Right renal pelvis (tissue), 4 donors: ENCODE measurements at regions not wholly inside any gene's neighbourhood (a gene's known extent, or its start where the extent isn't known, plus 50 kb on each side); places are given as distances from the start of the nearest gene placed in this dataset.
A peak's percentile ranks its signal among the peaks of the same experiment; 100 is the strongest.

Source experiments
- DNase-seq, 4 donors: peaks; one replicate each; pipeline ENCODE4 v3.0.0-alpha.2; 2013; ENCODE audit warnings: low read depth in 4 of 4, low spot score in 3 of 4, missing footprints in 1 of 4

DNA sequence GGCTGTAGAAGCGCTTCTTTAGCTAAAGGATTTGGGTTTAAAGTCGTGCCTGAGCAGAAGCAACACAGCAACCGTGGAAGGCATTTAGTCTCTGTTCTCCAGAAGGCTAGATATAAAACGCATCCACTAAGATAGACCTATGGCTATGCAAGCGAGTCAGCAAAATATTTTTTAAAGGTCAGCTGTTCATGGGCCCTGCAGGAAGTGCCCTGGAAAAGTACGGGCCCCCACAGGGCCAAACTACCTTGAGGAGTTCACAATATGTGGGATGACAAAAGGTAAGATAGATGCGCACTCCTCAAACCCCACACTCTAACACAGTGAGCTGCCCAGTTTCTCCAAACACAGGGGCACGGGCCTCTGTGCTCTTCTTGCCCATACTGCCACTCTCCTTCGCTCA is 261.6 kb downstream of the VPS13C start:
- no peak for DNase-seq

DNA sequence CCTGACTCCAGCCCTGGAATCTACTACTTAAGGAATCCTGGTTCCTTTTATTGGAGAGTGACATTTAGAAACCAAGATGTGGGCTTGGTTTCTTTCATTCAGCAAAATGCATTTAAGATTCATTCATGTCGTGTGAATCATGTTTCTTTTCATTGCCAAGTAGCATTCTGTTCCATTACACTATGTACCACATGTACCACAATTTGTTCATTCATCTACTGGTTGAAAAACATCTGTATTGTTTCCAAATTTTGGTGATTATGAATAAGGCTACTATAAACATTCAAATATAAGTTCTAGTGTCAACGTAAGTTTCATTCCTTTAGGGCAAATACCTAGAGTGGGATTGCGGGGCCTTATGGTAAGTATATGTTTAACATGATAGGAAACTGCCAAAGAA is 264.2 kb downstream of the VPS13C start:
- no peak for DNase-seq

DNA sequence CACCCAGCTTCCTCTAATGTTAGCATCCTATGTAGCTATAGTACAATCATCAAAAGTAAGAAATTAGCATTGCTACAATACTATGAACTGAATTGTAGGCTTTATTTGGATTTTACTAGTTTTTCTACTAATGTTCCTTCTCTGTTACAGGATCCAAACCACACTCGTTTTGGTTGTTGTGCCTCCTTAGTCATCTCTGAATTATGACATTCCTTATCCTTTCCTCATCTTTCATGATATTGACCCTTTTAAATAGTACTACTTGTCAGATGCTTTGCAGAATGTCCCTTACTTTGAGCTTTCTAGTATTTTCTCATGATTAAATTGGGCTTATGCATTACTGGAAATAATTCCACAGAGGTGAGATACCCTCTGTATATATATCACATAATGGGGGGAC is 265.4 kb downstream of the VPS13C start:
- DNase-seq = no peak

DNA sequence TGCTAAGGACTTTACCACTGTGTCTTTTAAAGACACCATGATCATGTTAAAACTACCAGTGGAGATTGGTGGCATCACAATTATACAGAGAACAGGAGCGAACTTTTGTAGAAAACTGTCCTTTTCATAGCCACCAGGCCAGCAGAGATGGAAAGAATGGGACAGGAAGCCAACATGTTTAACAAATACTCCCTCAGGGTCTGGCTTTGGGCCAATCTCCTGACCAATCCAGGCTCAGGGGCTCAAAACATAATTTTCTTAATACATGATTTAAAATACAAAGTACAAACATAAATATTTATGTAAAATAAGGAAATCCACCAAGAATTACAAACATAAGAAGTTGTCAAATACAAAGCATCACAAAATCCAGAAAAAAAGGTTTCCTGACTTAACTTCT is 266.0 kb downstream of the VPS13C start:
- DNase-seq = no peak

DNA sequence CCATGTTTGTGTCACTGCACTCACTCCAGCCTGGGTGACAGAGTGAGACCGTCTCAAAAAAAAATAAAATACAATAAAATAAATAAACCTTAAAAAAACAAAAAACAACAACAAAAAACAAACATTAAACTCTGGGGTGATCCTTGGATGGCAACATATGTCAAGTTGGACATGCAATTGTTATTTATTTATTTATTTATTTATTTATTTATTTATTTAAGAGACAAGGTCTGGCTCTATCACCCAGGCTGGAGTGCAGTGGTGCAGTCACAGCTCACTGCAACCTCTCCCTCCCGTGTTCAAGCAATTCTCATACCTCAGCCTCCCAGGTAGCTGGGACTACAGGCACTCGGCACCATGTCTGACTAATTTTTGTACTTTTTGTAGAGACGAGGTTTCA is 275.5 kb downstream of the VPS13C start:
- DNase-seq = no peak

DNA sequence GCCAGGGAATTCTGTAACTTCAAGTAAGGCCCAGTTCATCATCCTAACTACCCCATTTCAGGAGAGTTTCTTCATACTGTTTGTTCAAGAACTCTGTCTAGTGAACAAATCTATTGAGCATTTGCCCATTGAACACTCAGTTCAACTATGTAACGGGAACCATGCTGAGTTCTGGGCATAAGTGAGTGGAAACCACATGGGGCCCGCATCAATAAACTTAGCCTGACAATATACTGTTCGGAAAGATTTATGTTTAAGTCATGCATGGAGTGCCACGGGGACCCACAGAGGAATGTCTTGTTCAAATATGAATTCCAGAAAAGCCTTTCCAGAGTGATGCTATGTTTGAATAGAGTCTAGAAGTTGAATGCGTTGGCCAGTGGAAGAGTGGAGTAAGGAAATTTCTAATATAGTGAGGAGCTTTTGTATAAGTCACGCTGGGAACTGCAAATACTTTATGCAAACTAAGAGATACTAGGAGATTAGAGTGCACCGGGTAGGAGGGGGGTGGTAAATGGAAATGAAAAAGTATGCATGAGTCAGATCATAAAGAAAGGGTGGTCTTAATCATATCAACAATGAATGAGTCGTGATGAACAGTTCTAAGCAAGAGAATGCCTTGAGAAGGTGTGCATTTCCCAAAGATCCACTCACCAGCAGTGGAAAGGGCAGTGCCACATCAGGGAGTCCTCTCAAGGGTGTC is 279.8 kb downstream of the VPS13C start:
- DNase-seq = no peak

DNA sequence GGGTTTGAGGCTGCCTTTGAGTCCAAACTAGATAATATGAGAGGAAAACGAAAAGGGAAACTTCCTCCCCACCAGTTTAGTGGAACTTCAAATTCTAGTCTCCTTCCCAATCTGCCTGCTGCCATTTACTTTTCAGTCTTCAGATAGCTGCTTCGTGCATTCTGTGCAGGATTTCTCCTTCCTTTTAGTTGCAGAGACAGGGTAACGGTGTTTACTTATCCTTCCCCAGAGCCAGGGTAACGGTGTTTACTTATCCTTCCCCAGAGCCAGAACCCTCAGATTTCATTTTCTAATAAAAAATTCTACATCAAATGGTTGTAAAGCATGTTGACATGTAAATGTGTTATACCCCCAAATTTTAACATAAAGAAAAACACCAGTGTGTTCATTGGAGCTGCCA is 282.6 kb downstream of the VPS13C start:
- DNase-seq = no peak

DNA sequence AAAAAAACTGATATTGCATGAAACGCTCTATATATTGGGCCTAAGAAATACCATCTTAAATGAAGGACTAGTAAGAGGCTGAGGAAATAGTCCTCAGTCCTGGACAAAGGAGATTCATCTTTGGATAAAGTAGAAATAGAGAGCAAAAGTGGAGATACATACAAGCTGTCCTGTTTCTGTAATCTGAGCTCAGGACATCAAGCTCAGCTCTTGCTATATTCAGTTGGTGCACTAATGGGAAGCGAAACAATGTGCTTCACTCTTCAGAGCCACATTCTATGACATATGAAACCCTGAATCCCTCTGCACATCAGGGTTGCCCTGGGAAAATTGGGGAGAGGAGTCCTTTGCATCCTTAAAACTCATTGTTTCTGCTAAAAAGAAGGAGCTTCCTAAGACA is 290.7 kb downstream of the VPS13C start:
- DNase-seq = no peak

DNA sequence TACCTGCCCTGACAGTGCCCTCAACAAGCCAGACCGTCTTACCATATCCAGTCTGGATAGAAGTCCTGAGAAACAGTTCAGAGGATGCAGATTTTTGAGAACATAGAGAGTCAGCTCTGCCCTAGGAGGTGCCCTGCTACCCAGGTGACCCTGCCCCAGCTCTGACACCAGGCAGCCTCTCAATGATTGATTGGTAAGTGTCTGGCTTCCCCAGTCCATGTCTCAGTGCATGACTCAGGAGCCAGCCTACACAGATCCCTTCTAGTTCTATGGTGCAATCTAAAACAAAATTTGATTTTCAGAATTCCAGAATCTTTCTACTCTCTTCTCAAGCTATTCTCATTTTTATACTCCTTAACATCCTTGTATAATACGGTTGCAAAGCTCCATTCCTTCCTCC is 292.1 kb downstream of the VPS13C start:
- no peak for DNase-seq

DNA sequence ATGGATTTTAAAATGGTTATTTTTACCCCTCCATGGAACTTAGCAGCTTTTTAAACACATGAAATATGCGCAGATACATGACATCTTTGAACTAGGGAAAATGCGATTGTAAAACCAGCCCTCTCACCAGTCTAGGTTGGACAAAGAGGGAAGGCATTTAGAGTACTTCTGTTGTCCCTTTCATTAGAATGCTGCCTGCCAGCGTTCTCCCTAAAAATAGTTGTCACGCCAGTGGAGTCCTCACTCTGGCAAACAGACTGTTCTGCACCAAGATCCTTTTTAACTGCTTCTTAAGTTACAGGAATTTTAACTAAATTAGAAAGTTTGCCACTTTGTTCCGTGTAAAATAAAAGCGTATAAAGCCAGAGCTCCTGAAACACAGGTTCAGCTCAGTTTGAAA is 295.3 kb downstream of the VPS13C start:
- no peak for DNase-seq

DNA sequence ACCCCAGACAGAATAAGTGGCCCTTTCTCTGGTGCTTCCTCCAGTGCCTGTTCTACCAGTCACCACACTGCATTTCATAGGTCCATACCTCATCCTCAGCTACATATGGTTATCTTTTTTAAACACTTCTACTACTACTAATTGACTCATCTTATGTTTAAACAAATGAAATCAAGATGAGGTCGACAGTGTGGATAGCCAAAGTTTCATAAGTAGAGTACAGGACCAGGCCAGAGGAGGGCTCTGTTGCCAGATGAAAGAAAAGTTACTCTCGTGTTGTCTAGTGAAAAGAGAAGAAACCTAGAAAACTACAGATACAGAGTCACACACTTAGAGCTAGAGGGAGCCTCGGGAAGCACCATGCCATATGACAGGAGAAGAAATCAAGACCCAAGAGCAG is 296.1 kb downstream of the VPS13C start:
- no peak for DNase-seq

DNA sequence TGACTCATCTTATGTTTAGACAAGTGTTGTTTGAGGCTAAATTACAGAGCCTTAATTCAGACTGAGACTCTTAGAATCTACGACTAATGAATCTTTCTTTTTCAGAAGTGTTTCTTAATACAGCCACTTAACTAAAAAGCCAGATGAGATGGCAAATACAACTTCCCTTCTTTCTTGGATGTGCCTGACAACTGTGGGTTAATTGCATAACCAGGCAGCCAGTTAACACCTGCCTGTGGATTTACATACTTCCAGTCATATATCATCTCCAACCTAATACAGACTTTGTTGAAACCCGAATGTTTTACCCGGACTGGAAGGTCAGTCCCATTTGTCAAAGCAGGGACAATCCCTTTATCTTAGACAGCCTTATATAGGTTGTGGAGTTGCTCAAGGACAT is 297.6 kb downstream of the VPS13C start:
- no peak for DNase-seq

DNA sequence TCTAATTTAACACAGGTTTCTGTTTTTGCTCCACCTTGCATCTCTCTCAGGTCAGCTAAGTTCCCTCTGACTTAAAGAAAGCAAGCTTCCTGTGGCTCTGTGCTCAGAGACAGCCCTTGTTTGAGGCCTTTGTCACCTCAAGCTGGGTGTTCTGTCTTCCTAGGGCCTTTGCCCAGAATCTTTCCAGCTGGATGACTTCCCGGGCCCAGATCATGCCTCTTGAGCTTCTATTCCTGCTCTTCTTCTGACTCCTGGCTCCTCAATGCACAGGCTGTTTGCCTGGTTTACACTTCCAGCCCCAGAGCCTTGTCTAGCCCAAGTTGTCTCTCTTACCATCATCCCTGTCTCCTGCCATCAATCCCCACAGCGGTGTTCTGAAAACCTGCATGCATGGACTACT is 300.6 kb downstream of the VPS13C start:
- no peak for DNase-seq

DNA sequence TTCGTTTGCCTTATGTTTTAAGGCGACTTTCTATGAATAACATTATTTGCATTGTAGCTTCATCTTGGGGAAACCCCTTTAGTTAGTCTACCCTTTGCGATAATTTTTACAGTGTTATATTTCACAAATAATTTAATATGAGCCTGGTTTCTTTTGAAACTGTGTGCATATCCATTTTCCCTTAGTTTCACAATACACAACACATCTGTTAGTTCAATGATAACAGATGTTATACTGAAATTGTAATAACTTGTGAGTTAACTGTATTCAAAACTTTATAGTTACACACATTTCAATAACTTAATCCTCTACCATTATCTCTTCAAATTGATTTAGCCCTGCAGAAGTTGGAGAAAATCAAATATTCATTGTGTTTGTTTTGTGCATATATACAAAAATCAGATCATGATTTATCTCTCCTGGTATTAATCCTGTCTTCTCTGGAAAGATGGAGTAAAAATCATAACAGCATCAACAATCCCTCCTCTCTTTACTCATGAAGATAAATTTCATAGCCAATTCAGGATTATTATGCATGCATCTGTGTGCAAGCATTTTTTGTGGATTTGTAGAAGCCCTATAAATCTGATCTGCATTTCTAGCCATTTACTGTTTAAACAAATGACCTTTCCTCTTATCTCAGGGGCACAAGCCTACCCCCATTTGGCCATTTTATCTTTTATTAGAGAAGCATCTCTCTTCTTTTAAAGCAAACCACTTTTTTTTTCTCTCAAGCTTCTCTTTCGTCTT is 304.0 kb downstream of the VPS13C start:
- DNase-seq = no peak

DNA sequence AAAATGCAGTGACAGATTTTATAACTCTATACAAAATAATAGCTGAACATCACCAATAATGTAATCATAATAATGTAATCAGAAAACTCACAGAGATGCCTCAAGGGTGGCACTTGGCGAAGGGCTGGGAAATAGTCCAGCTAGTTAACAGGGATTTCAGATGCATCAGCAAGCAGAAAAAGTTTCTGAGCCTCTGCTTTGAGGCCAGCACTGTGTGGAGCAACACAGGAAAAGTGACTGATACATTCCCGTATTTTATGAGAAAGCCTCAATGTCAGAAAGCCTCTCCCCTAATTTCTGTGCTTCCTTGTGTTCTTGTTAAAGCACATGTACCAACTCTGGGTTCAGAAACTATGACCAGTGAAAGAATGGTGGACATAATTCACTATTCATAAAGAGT is 304.8 kb downstream of the VPS13C start:
- no peak for DNase-seq

DNA sequence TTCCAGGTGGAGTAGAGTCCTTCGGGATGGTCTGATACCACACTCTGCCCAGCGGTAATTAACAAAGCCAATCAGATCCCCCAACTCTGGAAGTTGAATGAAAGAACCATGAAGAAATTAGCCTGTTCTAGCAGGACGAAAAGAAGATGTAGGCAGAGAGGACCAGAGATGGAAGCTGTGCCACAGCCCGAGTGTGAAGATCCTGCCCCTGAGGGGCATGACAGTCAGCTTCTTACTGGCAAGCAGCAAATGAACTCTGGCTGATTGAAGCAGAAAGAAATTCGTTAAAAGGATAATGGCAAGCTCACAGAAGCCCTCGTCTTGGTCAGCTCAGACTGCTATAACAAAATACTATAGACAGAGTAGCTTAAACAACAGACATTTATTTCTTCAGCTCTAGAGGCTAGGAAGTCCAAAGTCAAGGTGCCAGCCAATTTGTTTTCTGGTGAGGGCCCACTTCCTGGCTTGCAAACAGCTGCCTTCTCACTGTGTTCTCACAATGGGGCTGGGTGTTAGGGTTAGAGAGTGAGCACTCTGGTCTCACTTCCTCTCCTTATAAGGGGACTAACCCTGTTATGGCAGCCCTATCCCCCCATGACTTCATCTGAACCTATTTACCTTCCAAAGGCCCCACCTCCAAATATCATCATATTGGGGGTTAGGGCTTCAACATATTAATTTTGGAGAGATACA is 307.1 kb downstream of the VPS13C start:
- no peak for DNase-seq

DNA sequence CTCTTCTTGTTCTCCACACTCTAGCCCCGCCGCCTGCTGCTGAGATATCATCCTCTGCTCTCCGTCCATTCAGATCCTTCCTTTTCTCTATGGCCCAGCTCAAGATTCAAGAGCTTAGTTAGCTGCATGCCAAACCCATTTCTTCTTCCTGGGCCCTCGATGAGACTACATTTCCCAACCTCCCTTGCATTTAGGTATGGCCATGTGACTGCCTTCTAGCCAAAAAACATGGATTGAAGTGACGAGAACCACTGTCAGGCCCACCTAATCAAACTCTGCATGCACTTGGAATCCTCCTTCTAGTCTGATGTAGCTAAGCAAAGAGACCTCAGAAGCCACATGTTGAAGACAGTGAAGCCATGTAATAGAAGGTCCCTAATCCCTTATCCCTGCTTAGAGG is 308.2 kb downstream of the VPS13C start:
- no peak for DNase-seq

DNA sequence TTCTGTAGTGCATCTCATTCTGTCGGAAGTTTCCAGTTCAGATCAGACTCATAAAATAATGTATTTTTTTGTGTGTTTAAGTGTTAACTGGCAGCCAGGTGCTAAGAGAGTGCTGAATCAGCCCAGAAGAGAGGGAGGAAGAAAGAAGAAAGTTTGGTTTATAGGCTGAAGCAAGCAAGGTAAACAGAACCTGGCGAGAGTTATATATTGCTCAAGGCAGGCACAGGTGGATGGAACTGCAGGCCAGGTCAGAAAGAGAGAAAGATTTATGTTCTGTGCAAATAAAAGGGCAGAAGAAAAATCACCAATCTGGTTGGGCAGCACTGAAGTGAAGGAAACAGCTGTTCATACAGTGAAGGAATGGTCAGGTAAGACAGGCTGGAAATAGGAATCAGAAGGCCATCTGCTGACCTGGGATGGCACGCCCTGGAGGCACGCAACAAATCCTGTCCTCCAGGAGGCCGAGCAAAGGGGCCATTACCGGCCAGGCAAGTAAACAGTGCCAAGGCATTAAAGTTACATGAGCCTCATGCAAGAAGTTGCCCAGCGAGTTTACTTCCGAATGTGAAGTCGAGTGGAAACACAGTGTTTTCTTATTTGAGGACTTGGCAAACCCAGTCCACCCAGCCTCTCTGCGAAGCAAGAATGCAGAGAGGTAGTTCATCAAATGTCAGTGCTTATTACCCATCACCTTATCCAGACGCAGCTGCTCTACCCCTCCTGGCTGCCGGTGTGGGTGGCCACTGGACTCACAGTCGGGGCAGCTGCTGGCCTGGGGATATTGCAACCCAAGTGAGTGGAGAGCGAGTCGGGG is 309.8 kb downstream of the VPS13C start:
- DNase-seq = peak; percentile 5 to 41 (median 24)

DNA sequence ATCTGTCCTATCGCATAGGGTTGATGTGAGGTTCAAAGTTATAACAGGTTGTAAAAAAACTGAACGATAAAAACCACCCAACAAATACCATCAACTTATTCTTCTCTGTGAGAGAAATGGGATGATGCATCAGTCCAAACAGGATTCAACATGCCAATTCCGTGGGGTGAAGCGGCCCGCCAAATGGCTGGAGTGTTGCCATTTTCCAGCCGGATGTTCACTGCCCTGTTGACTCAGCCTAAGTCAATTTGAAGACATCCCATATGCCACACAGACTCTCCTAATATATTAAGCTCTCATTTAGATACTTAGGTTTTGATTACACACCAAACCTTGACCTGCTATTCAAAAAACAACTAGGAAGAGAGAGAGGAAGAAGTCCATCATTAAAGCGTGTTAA is 311.1 kb downstream of the VPS13C start:
- no peak for DNase-seq

DNA sequence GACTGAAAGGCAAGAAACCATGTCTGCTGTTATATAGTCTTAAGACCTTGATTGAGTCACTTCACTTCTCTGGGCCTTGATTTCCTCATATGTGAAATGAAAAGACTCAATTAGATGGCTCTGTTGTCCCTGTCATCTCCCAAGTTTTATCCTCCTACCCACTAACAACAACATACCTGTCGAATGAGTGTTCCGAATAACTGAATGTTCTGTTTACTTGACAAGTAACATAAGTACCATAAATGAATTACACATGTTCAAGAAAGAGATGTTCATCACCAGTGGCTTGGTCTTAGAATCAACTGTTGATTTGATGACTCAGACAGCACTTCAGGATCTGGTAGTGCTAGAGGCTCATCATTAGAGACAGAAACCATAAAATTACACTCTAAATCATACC is 311.7 kb downstream of the VPS13C start:
- DNase-seq = no peak

DNA sequence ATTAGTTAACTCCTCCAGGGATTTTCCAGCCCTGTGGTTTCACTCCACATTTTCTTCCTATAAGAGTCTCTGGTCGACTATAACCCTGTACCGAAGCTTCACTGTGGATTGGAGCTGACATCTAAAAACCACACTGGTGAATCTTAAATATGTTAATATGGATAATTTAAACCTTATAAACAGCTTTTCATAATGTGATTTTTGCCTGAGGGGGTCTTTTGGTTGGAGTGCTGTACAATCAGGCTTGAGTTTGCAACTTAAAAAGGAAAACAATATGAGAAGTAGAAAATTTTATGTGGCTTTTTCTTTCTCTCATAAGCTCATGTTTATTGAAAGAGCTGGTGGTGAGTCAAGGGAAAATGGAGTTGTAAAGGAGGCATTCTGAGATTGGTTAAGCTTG is 313.7 kb downstream of the VPS13C start:
- no peak for DNase-seq
